Activated T-cell treated with anti-CD3 and anti-CD28 coated beads, Interleukin-2, amount 50 U/mL, for 4 hours (primary cell): ENCODE measurements at regions not wholly inside any gene's neighbourhood (a gene's known extent, or its start where the extent isn't known, plus 50 kb on each side); places are given as distances from the start of the nearest gene placed in this dataset.
"Not testable (repeated sequence)": the region's sequence is repeated elsewhere in the genome, so short reads cannot be mapped to it uniquely, and the experiment has no call there.

Experiments used
- ATAC-seq, 2 donors: fragments of 200-7000 bp; cut with Tn5 transposase; one replicate each; pipeline ENCODE4 v1.10.0; 2021
- DNase-seq: peaks from one replicate; pipeline ENCODE4 v3.0.0-alpha.2; 2020
- H3K27me3 Mint-ChIP-seq: one replicate; pipeline ENCODE4 v1.8.0; 2021; ENCODE audit warnings: low read depth, mixed read lengths
- H3K36me3 Mint-ChIP-seq: one replicate; pipeline ENCODE4 v1.8.0; 2022; ENCODE audit warnings: mixed read lengths; ENCODE audit not compliant: insufficient read depth
- H3K4me1 Mint-ChIP-seq: one replicate; pipeline ENCODE4 v1.8.0; 2021; ENCODE audit warnings: low read depth, mixed read lengths
- H3K4me3 Mint-ChIP-seq: one replicate; pipeline ENCODE4 v1.8.0; 2021; ENCODE audit warnings: mild to moderate bottlenecking, moderate library complexity, mixed read lengths
- H3K9me3 Mint-ChIP-seq: one replicate; pipeline ENCODE4 v1.8.0; 2021; ENCODE audit warnings: mixed read lengths

DNA sequence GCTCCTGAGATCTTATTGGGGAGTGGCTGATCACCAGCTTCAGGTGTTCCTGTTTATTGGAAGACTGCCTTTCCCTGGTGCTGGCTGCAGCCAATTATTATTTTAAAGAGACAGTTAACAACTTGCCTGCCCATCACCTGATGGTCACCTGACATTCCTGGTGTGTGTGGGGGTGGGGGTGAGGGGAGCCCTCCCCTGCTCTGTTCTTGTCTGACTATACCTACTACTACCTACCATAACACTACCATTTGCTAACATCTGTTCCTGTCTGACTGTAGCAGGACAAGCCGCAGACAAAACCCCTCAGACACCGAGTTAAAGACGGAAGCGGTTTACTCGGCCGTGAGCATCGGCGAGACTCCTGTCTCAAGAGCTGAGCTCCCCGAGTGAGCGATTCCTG, 54.9 kb upstream of the NBPF3 start:
- no peak overlapping the region for H3K4me3 Mint-ChIP-seq
- no peak for ATAC-seq
- H3K27me3 Mint-ChIP-seq = peaks cover 14% of the 10 kb centered on the region
- no peaks in the 10 kb centered on the region for H3K36me3 Mint-ChIP-seq
- no peak for DNase-seq
- H3K4me1 Mint-ChIP-seq = peaks cover 4% of the 10 kb centered on the region
- peaks cover 6% of the 10 kb centered on the region for H3K9me3 Mint-ChIP-seq

DNA sequence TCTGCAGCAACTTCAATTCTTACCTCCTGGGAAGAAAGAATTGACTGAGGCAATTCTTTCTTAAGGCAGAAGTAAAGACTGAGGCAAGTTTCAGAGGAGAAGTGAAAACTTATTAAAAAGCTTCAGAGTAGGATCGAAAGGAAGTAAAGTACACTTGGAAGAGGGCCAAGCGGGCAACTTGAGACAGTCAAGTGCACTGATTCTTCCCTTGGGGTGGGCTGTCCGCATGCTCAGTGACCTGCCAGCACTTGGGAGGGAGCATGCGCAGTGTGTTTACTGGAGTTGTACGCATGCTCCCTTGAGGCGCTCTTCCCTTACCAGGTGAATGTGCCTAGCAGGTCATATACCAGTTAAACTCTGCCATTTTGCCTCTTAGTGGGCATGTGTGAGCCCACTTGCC, 55.3 kb upstream of the NBPF3 start:
- ATAC-seq (no peak), DNase-seq (no peak)
- Mint-ChIP-seq H3K36me3 (no peaks in the 10 kb centered on the region), H3K9me3 (peaks cover 8% of the 10 kb centered on the region), H3K4me3 (no peak overlapping the region), H3K27me3 (peaks cover 14% of the 10 kb centered on the region), H3K4me1 (no peaks in the 10 kb centered on the region)

DNA sequence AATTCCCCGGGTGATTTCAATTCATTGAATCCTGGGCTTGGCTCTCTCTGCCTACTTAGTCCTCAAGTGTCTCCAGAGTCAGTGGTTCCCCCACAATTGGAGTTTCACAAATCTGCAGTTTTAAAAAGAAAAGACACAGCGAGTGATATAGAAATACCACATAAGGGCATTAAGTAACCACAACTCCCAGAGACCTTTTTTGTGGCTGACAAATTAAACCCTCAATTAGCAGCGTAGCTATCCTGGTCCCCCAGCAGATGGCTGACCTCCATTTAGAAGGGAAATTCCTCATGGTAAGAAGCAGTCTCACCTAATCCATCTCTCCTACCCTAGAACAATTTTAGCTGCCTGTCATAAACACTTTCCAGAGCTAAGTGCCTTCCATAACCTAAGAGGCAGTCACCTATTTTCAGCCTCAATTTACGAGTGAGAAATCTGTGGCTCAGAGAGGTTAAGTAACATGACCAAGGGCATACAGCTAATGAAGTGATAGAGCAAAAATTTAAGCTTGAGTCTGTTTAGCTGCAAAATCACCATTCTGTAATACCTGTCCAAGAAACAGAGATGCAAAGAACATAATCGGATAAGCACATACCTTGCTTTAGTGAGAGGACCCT, 56.0 kb upstream of the NBPF3 start:
- H3K9me3 Mint-ChIP-seq = peaks cover 8% of the 10 kb centered on the region
- no peaks in the 10 kb centered on the region for H3K4me1 Mint-ChIP-seq
- no peak for DNase-seq
- no peak for ATAC-seq
- peaks cover 14% of the 10 kb centered on the region for H3K27me3 Mint-ChIP-seq
- no peak overlapping the region for H3K4me3 Mint-ChIP-seq
- H3K36me3 Mint-ChIP-seq = no peaks in the 10 kb centered on the region

DNA sequence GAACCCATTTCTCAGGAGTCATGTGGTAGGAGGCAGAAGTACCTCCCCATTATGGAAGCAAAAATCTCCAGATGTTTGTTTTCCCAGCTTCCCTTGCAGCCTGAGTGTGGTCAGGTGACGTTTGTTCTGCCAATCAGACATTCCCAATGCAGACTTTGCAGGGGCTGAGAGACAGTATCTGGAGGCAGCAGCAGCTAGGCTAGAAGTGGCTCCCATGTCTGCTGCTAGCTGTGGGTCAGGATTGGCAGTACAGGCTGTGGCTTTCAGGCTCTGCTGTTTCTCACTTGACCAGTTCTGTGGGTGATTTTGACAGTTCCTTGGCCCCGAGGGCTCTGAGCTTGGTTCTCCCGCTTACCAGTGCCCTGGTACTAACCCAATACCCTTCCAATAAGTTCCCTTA, 58.6 kb upstream of the NBPF3 start:
- Mint-ChIP-seq H3K4me1 (no peaks in the 10 kb centered on the region), H3K36me3 (no peaks in the 10 kb centered on the region), H3K27me3 (peaks cover 14% of the 10 kb centered on the region), H3K4me3 (no peak overlapping the region), H3K9me3 (peaks cover 11% of the 10 kb centered on the region)
- ATAC-seq (no peak), DNase-seq (no peak)

DNA sequence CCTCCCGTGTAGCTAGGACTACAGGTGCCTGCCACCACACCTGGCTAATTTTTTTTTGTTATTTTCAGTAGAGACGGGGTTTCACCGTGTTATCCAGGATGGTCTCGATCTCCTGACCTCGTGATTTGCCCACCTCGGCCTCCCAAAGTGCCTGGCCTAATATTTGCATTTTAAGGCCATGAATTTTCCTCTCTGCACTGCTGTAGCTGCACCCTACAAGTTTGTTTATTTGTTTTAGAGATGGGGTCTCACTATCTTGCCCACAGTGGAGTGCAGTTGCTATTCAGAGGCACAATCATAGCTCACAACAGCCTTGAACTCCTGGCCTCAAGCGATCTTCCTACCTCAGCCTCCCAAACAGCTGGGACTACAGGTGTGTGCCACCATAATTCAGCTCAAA, 59.8 kb upstream of the NBPF3 start:
- Mint-ChIP-seq H3K27me3 (peaks cover 14% of the 10 kb centered on the region), H3K9me3 (peaks cover 11% of the 10 kb centered on the region)
- ATAC-seq, H3K4me1 Mint-ChIP-seq, H3K4me3 Mint-ChIP-seq, H3K36me3 Mint-ChIP-seq, DNase-seq: not testable (repeated sequence)

DNA sequence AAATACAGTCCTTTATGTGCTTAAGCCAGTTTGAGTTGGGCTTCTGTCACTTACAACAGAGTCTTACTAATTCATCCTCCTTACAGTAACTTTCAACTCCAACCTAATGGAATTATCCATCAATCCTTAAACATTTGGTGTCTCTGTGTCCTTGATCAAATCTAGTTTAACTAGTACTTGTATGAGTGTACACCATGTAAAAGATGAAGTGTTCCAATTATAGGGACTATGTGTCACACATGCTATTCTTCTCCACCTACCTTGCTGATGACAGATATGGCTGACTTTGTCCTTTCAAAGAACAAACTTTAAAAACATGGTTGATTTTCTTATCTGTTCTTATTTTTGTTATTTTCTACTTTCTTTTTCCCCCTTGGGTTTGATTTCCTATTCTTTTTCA, 60.4 kb upstream of the NBPF3 start:
- no peak overlapping the region for H3K4me3 Mint-ChIP-seq
- H3K27me3 Mint-ChIP-seq = peaks cover 14% of the 10 kb centered on the region
- DNase-seq (no peak), ATAC-seq (no peak)
- H3K9me3 Mint-ChIP-seq = peaks cover 11% of the 10 kb centered on the region
- H3K36me3 Mint-ChIP-seq = no peaks in the 10 kb centered on the region
- H3K4me1 Mint-ChIP-seq = no peaks in the 10 kb centered on the region

DNA sequence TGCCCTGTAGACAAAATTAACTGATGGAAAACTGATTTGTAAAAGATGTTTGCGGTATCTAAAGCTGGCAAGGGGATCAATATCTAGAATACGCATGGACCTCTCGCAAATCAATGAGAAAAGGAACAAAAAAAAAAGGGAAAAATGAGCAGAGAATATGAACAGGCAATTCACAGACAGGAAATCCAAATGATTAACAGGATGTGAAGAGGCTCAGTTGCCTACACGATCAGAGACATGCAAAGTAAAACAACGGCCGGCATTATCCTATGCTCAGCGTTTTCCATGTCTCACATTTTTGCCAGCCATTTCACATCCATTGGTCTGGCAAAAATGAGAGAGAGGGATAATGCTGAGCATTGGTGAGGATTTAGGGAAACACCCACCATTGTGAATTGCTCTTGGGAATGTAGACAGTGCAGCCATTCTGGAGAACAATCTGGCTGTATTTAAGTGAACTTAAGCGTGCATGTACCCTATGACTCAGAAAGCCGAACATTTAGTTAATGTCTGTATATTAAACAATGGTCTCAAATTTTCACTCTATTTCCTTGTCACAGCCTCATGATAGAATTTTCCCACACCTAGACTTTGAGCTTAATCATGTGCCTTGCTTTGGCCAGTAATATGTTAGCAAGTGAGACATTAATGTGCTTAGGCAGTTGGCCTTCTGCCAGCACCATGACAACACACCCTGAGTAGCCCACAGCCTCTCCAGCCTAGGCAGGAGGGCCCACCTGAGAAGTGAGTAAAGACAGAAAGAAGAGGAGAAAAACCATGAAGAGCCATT, 61.0 kb upstream of the NBPF3 start:
- Mint-ChIP-seq H3K4me3 (no peak overlapping the region), H3K4me1 (no peaks in the 10 kb centered on the region), H3K36me3 (no peaks in the 10 kb centered on the region), H3K9me3 (peaks cover 11% of the 10 kb centered on the region), H3K27me3 (peaks cover 12% of the 10 kb centered on the region)
- DNase-seq = no peak
- no peak for ATAC-seq

DNA sequence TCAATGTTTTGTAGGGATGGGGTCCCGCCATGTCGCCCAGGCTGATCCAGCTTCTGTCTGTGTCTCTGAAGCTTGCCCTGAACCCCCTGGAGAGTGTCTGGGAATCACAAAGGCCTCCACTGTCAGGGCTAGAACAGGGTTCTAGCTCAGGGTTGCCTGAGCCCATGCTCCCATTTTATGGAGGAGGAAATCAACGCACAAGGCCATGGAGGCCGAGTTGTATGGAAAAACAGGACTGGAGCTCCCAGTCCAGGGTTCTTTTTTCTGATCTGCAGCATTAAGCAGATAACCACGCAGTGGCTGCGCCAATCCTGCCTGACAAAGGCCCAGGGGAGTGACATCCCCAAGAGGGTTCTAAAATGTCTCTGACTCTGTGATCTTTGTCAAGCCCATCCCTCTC, 67.6 kb upstream of the NBPF3 start:
- ATAC-seq = no peak
- Mint-ChIP-seq H3K4me1 (peaks cover 9% of the 10 kb centered on the region), H3K4me3 (no peak overlapping the region), H3K36me3 (no peaks in the 10 kb centered on the region), H3K9me3 (no peaks in the 10 kb centered on the region), H3K27me3 (no peaks in the 10 kb centered on the region)
- no peak for DNase-seq

DNA sequence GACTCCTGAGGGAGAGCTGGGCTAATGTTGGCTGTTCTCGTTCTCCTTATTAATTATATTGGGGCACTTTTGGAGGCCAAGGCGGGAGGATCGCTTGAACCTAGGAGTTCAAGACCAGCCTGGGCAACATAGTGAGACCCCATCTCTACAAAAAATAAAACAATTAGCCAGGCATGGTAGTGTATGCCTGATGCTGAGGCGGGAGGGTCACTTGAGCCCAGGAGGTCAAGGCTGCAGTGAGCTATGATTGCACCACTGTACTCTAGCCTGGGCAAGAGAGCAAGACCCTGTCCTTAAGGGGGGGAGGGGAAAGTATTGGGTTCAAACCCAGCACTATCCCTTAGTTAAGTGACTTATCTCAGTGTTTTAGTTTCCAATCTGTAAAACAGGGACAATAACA, 70.0 kb upstream of the NBPF3 start:
- ATAC-seq (no peak), DNase-seq (no peak)
- Mint-ChIP-seq H3K4me1 (peaks cover 11% of the 10 kb centered on the region), H3K4me3 (no peak overlapping the region), H3K9me3 (no peaks in the 10 kb centered on the region), H3K27me3 (no peaks in the 10 kb centered on the region), H3K36me3 (no peaks in the 10 kb centered on the region)

DNA sequence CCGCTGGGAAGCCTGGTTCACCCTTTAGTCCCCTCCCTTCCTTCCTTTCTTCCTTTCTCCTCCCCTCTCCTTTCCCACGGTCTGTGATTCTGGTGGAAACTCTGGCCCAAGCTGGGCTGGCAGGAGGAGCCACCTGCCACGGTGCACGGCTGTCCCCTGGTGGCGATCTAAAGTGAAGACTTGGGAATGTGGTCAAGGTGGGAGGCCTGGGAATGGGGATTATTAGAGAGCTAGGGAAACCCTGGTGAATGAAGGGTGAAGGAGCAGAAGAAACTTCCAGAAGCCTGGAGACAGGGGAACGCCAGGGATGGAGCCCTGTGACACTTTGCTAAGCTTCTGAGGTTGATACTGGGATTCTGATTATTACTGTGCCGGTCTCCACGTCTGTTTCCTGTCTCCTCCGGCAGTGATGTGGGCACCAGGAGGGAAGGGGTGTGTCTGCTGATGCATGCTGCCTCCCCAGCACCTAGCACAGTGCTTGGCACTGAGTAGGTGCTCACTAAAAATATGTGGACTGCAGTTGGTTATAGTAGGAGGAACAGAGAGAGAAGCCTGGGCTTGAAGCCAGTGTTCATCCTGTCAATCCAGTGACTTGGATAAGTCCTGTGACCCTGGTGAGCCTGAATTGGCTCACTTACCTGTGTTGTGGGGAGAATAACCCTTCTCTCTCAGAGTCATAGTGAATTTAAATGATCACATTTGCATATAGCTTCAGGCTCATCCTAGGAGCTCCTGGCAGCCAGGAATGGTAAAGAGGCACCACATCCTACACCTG, 71.2 kb upstream of the NBPF3 start:
- ATAC-seq = peak; percentile 79 to 83
- no peaks in the 10 kb centered on the region for H3K9me3 Mint-ChIP-seq
- no peak overlapping the region for H3K4me3 Mint-ChIP-seq

DNA sequence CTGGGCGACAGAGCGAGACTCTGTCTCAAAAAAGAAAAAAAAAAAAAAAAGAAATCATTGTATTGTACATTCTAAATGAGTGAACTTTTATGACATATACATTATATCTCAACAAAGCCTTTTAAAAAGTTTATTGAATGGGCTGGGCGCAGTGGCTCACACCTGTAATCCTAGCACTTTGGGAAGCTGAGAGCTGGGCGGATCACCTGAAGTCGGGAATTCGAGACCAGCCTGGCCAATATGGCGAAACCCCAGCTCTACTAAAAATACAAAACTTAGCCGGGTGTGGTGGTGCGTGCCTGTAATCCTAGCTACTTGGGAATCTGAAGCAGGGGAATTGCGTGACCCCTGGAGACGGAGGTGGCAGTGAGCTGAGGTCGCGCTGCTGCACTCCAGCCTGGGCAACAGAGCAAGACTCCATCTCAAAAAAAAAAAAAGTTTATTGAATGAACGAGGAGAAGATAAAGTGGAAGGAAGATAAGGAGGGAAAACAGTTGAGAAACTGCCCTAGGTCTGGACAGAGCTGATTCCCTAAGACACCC, 71.9 kb upstream of the NBPF3 start:
- DNase-seq, H3K36me3 Mint-ChIP-seq, H3K9me3 Mint-ChIP-seq, H3K4me3 Mint-ChIP-seq, H3K27me3 Mint-ChIP-seq, ATAC-seq: not testable (repeated sequence)
- peaks cover 15% of the 10 kb centered on the region for H3K4me1 Mint-ChIP-seq

More for the DNA sequence above, 71.2 kb upstream of the NBPF3 start:
- H3K4me1 Mint-ChIP-seq = peaks cover 15% of the 10 kb centered on the region
- no peaks in the 10 kb centered on the region for H3K36me3 Mint-ChIP-seq
- H3K27me3 Mint-ChIP-seq = no peaks in the 10 kb centered on the region
- peak; percentile 68 for DNase-seq

DNA sequence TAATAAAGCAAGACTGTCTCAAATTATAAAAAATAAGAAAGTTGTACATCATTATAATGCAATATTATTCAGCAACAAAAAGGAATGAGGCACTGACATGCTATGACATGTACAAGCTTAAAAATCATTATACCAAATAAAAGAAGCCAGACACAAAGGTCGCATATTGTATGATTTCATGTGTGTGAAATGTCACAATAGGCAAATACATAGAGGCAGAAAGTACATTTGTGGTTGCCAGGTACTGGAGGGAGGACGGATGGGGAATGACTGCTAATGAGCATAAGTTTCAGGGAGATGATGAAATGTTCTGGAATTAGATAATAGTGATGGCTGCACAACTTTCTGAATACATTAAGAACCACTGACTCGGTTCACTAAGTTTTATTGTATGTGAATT, 73.6 kb upstream of the NBPF3 start:
- Mint-ChIP-seq H3K4me3 (no peak overlapping the region), H3K4me1 (peaks cover 15% of the 10 kb centered on the region), H3K36me3 (no peaks in the 10 kb centered on the region), H3K9me3 (no peaks in the 10 kb centered on the region), H3K27me3 (no peaks in the 10 kb centered on the region)
- DNase-seq = no peak
- no peak for ATAC-seq

DNA sequence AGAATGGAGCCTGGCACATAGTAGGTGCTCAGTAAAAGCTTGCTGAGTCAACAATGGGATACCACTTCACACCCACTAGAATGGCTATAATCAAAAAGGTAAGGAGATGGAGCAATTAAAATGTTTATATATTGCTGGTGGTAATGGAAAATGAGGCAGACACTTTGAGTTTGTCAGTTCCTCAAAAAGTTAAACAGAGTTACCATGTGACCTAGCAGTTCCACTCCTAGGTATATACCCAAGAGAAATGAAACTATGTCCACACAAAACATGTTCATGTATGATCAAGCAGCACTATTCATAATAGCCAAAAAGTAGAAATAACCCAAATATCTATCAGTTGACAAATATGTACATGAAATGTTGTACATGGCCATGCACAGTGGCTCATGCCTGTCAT, 74.8 kb upstream of the ECE1 start:
- Mint-ChIP-seq H3K4me3 (no peak overlapping the region), H3K9me3 (no peaks in the 10 kb centered on the region), H3K4me1 (peaks cover 15% of the 10 kb centered on the region), H3K36me3 (no peaks in the 10 kb centered on the region), H3K27me3 (no peaks in the 10 kb centered on the region)
- ATAC-seq = no peak
- no peak for DNase-seq

DNA sequence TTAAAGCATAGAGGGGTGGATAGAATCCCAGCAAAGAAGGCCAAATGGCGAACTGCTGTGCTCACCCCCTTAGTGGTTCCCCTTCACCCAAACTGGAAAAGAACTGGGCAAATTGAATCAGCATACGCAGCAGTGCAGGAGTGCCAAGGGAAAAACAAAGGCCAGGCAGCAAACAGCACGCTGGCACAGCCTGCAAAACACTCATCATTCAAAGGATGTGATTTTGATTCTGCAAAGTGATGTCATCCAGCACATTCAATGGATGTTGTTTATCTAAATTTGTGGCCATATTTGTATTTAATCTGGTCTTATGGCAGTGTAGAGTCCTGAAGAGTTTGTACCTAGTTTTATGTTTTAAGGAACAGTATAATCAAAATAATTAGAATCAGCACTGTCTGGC, 71.8 kb upstream of the ECE1 start:
- Mint-ChIP-seq H3K9me3 (no peaks in the 10 kb centered on the region), H3K27me3 (no peaks in the 10 kb centered on the region), H3K4me3 (no peak overlapping the region), H3K4me1 (peaks cover 6% of the 10 kb centered on the region), H3K36me3 (no peaks in the 10 kb centered on the region)
- ATAC-seq (no peak), DNase-seq (no peak)
